ELF-1 (cell line): ENCODE measurements at regions not wholly inside any gene's neighbourhood (a gene's known extent, or its start where the extent isn't known, plus 50 kb on each side); places are given as distances from the start of the nearest gene placed in this dataset.
"Not testable (repeated sequence)": the region's sequence is repeated elsewhere in the genome, so short reads cannot be mapped to it uniquely, and the experiment has no call there.

Experiments
- DNase-seq: peaks from one replicate; pipeline ENCODE4 v3.0.0-alpha.2; 2016; ENCODE audit warnings: low read depth, low spot score

- DNase-seq, result no peak
Observed at GRCh38 chr14:42523666-42524065, 917.0 kb downstream of the LRFN5 start.

- no peak for DNase-seq
Observed at GRCh38 chr14:42517806-42518500, 911.3 kb downstream of the LRFN5 start.

GRCh38 chr14:42513837-42514236, 907.2 kb downstream of the LRFN5 start:
- no peak for DNase-seq

GRCh38 chr14:42510071-42510470, 903.4 kb downstream of the LRFN5 start:
- DNase-seq, result no peak

- no peak for DNase-seq
Observed at GRCh38 chr14:42508209-42508946, 901.7 kb downstream of the LRFN5 start.

- DNase-seq, result no peak
Observed at GRCh38 chr14:42504433-42504832, 897.8 kb downstream of the LRFN5 start.

GRCh38 chr14:42499137-42499536, 892.5 kb downstream of the LRFN5 start:
- DNase-seq, result no peak

- DNase-seq, result no peak
Observed at GRCh38 chr14:42490536-42490935, 883.9 kb downstream of the LRFN5 start.

- no peak for DNase-seq
Observed at GRCh38 chr14:42488965-42489364, 882.3 kb downstream of the LRFN5 start.

- DNase-seq, result not testable (repeated sequence)
Observed at GRCh38 chr14:42482345-42482971, 875.8 kb downstream of the LRFN5 start.

- DNase-seq, result not testable (repeated sequence)
Observed at GRCh38 chr14:42481714-42482113, 875.0 kb downstream of the LRFN5 start.

- no peak for DNase-seq
Observed at GRCh38 chr14:42480255-42480654, 873.6 kb downstream of the LRFN5 start.

- no peak for DNase-seq
Observed at GRCh38 chr14:42475289-42475688, 868.6 kb downstream of the LRFN5 start.

- DNase-seq, result no peak
Observed at GRCh38 chr14:42470427-42470719, 863.7 kb downstream of the LRFN5 start.

GRCh38 chr14:42469637-42470426, 863.2 kb downstream of the LRFN5 start:
- no peak for DNase-seq

GRCh38 chr14:42460673-42461072, 854.0 kb downstream of the LRFN5 start:
- no peak for DNase-seq

- DNase-seq, result peak; percentile 26
Observed at GRCh38 chr14:42459171-42459685, 852.6 kb downstream of the LRFN5 start.

- DNase-seq, result no peak
Observed at GRCh38 chr14:42441615-42442014, 834.9 kb downstream of the LRFN5 start.

GRCh38 chr14:42437809-42438208, 831.1 kb downstream of the LRFN5 start:
- DNase-seq, result no peak

GRCh38 chr14:42429401-42429800, 822.7 kb downstream of the LRFN5 start:
- no peak for DNase-seq

- DNase-seq, result no peak
Observed at GRCh38 chr14:42428996-42429395, 822.3 kb downstream of the LRFN5 start.

GRCh38 chr14:42424501-42424900, 817.8 kb downstream of the LRFN5 start:
- DNase-seq, result no peak
